ENCODE measurements at regions not wholly inside any gene's neighbourhood (a gene's known extent, or its start where the extent isn't known, plus 50 kb on each side); places are given as distances from the start of the nearest gene placed in this dataset.
"Not testable (repeated sequence)": the region's sequence is repeated elsewhere in the genome, so short reads cannot be mapped to it uniquely, and the experiment has no call there.

- DNase-seq (no peak), ATAC-seq (no peak)
- H3K27ac Mint-ChIP-seq: no peak overlapping the region
- H3K9me3 ChIP-seq (ENCODE audit: control insufficient read depth, low read length, poor library complexity, severe bottlenecking): no peaks in the 10 kb centered on the region
- H3K27me3 Mint-ChIP-seq: no peaks in the 10 kb centered on the region
- no peak overlapping the region for H3K4me3 Mint-ChIP-seq
- H3K36me3 Mint-ChIP-seq (ENCODE audit: low read depth): no peaks in the 10 kb centered on the region
- H3K4me1 Mint-ChIP-seq: no peaks in the 10 kb centered on the region
Measured at GRCh38 chr3:22798461-22798860, 404.7 kb upstream of the UBE2E2 start.

DNA sequence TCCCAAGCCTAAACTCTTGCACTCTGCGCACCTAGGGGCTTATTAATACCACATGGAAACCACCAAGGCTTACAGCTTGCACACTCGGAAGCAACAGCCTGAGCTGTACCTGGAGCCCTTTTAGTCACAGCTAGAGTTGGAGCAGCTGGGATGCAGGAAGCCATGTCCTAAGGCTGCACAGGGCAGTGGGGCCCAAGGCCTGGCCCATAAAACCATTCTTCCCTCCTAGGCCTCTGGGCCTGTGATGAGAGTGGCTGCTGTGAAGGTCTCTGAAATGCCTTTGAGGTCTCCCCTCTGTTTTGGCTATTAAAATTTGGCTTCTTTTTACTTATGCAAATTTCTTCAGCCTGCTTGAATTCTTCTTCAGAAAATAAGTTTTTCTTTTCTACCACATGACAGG, 383.9 kb upstream of the UBE2E2 start:
- Mint-ChIP-seq H3K36me3 (ENCODE audit: low read depth) (no peaks in the 10 kb centered on the region), H3K27me3 (no peaks in the 10 kb centered on the region), H3K27ac (no peak overlapping the region), H3K4me3 (no peak overlapping the region), H3K4me1 (no peaks in the 10 kb centered on the region)
- DNase-seq: no peak
- H3K9me3 ChIP-seq (ENCODE audit: control insufficient read depth, low read length, poor library complexity, severe bottlenecking): no peaks in the 10 kb centered on the region
- no peak for ATAC-seq

DNA sequence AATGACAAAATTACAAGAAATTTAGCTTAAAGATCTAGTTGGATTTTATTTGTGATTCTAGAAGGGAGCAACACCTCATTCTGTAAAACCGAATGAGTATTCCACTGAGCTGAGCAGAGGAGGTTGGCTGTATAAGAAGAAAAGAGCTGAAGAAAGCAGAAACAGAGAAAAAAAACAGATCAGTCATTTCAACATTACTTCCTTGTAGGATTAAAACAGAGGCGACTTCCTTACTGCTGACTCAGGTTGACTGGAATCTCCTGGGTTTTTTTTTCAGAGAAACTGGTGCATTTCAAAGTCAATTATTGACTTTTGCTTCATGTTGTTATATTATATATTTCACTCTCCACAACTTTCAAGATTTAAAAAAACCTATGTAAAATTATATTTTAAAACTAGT, 368.1 kb upstream of the UBE2E2 start:
- no peaks in the 10 kb centered on the region for H3K27me3 Mint-ChIP-seq
- no peak overlapping the region for H3K4me3 Mint-ChIP-seq
- H3K4me1 Mint-ChIP-seq: no peaks in the 10 kb centered on the region
- H3K36me3 Mint-ChIP-seq (ENCODE audit: low read depth): no peaks in the 10 kb centered on the region
- no peaks in the 10 kb centered on the region for H3K9me3 ChIP-seq (ENCODE audit: control insufficient read depth, low read length, poor library complexity, severe bottlenecking)
- H3K27ac Mint-ChIP-seq: no peak overlapping the region
- ATAC-seq (no peak), DNase-seq (no peak)

DNA sequence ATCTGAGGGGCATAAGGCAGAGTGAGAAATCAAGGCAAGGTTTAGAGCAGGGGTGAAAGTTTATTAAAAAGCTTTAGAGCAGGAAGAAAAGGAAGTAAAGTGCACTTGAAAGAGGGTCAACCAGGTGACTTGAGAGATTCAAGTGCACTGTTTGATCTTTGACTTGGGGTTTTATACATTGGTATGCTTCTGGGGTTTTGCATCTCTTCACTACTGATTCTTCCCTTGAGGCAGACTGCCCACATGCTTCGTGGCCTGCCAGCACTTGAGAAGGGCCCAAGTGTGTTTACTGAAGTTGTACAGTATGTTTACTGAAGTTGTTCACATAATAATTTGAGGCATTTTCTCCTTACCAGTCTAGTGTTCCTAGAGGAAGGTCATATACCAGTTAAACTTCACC, 367.0 kb upstream of the UBE2E2 start:
- H3K36me3 Mint-ChIP-seq (ENCODE audit: low read depth): no peaks in the 10 kb centered on the region
- H3K27ac Mint-ChIP-seq: no peak overlapping the region
- DNase-seq (no peak), ATAC-seq (no peak)
- no peaks in the 10 kb centered on the region for H3K4me1 Mint-ChIP-seq
- no peaks in the 10 kb centered on the region for H3K9me3 ChIP-seq (ENCODE audit: control insufficient read depth, low read length, poor library complexity, severe bottlenecking)
- no peak overlapping the region for H3K4me3 Mint-ChIP-seq
- no peaks in the 10 kb centered on the region for H3K27me3 Mint-ChIP-seq

DNA sequence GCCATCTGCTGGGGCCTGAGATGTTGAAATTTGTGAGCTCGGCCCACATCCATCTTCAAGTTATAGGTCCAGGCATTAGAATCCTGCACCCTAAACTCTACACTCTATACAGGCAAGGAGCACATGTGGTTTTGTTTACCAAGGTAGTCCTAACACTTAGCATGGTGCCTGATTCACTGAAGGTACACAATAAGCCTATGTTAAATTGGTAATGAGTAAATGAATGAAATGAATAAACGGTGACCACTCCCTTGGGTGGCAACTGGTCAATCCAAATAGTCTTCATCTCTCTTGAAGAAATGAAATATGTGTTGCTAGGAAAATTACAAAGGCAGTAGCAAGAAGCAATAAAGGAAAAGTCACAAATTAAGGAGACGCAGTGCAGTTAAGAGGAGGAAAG, 359.3 kb upstream of the UBE2E2 start:
- Mint-ChIP-seq H3K27me3 (no peaks in the 10 kb centered on the region), H3K4me3 (no peak overlapping the region), H3K36me3 (ENCODE audit: low read depth) (no peaks in the 10 kb centered on the region), H3K4me1 (no peaks in the 10 kb centered on the region), H3K27ac (no peak overlapping the region)
- no peaks in the 10 kb centered on the region for H3K9me3 ChIP-seq (ENCODE audit: control insufficient read depth, low read length, poor library complexity, severe bottlenecking)
- DNase-seq (no peak), ATAC-seq (no peak)

DNA sequence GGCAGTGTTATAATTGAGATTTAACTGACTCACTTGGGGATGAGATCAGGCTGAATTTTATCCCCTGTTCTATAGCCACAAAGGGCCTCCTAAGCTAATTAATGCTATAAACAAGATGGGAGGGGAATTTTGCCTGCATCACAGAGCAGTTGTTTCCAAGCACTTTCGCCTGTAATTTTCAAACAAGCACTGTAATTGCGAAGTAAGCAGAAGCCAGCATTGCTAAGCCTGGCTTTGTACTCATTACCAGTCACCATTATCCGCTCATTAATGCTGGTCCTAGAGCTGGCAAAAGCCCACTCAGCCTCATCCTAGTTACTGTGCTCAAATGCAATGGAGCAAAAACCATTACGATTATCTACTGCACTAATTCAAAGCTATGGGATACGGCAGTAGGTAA, 356.6 kb upstream of the UBE2E2 start:
- H3K4me3 Mint-ChIP-seq: no peak overlapping the region
- no peaks in the 10 kb centered on the region for H3K36me3 Mint-ChIP-seq (ENCODE audit: low read depth)
- DNase-seq (no peak), ATAC-seq (no peak)
- H3K9me3 ChIP-seq (ENCODE audit: control insufficient read depth, low read length, poor library complexity, severe bottlenecking): no peaks in the 10 kb centered on the region
- H3K27ac Mint-ChIP-seq: no peak overlapping the region
- no peaks in the 10 kb centered on the region for H3K4me1 Mint-ChIP-seq
- H3K27me3 Mint-ChIP-seq: no peaks in the 10 kb centered on the region

GRCh38 chr3:22849583-22849982, 353.5 kb upstream of the UBE2E2 start:
- H3K27ac Mint-ChIP-seq; H3K4me1 Mint-ChIP-seq; H3K9me3 ChIP-seq (ENCODE audit: control insufficient read depth, low read length, poor library complexity, severe bottlenecking); ATAC-seq; DNase-seq; H3K27me3 Mint-ChIP-seq; H3K4me3 Mint-ChIP-seq; H3K36me3 Mint-ChIP-seq (ENCODE audit: low read depth): not testable (repeated sequence)

GRCh38 chr3:22856811-22857210, 346.3 kb upstream of the UBE2E2 start:
- DNase-seq (no peak), ATAC-seq (no peak)
- Mint-ChIP-seq H3K27ac (no peak overlapping the region), H3K4me3 (no peak overlapping the region), H3K36me3 (ENCODE audit: low read depth) (no peaks in the 10 kb centered on the region), H3K27me3 (no peaks in the 10 kb centered on the region), H3K4me1 (no peaks in the 10 kb centered on the region)
- no peaks in the 10 kb centered on the region for H3K9me3 ChIP-seq (ENCODE audit: control insufficient read depth, low read length, poor library complexity, severe bottlenecking)

GRCh38 chr3:22858486-22858885, 344.6 kb upstream of the UBE2E2 start:
- no peaks in the 10 kb centered on the region for H3K9me3 ChIP-seq (ENCODE audit: control insufficient read depth, low read length, poor library complexity, severe bottlenecking)
- no peaks in the 10 kb centered on the region for H3K4me1 Mint-ChIP-seq
- DNase-seq (no peak), ATAC-seq (no peak)
- no peak overlapping the region for H3K4me3 Mint-ChIP-seq
- H3K27ac Mint-ChIP-seq: no peak overlapping the region
- no peaks in the 10 kb centered on the region for H3K27me3 Mint-ChIP-seq
- H3K36me3 Mint-ChIP-seq (ENCODE audit: low read depth): no peaks in the 10 kb centered on the region

GRCh38 chr3:22859618-22860017, 343.5 kb upstream of the UBE2E2 start:
- Mint-ChIP-seq H3K27me3 (no peaks in the 10 kb centered on the region), H3K36me3 (ENCODE audit: low read depth) (no peaks in the 10 kb centered on the region), H3K27ac (no peak overlapping the region), H3K4me3 (no peak overlapping the region), H3K4me1 (no peaks in the 10 kb centered on the region)
- no peaks in the 10 kb centered on the region for H3K9me3 ChIP-seq (ENCODE audit: control insufficient read depth, low read length, poor library complexity, severe bottlenecking)
- ATAC-seq (no peak), DNase-seq (no peak)

GRCh38 chr3:22861426-22861825, 341.7 kb upstream of the UBE2E2 start:
- ATAC-seq (no peak), DNase-seq (no peak)
- no peaks in the 10 kb centered on the region for H3K9me3 ChIP-seq (ENCODE audit: control insufficient read depth, low read length, poor library complexity, severe bottlenecking)
- no peaks in the 10 kb centered on the region for H3K4me1 Mint-ChIP-seq
- no peak overlapping the region for H3K27ac Mint-ChIP-seq
- H3K36me3 Mint-ChIP-seq (ENCODE audit: low read depth): no peaks in the 10 kb centered on the region
- H3K4me3 Mint-ChIP-seq: no peak overlapping the region
- H3K27me3 Mint-ChIP-seq: no peaks in the 10 kb centered on the region

DNA sequence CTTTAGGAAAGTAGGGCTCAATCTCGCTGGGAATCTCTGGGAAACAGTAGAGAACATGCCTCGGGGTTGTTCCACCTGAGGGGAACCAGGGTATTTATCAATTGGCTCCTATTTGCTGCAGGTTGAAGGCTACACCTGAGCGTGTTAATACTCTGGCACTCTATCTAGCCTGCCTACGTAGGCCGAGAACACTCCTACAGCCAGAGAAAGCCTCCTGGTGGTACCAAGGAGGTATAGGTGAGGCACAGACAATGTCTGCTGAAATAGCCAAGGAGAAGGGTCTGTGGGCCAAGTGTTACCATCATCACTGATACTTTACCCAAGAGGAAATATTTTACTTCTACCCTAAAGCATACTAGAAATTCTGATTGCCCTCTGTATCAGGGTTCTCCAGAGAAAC, 341.0 kb upstream of the UBE2E2 start:
- Mint-ChIP-seq H3K27ac (no peak overlapping the region), H3K4me1 (no peaks in the 10 kb centered on the region), H3K4me3 (no peak overlapping the region), H3K36me3 (ENCODE audit: low read depth) (no peaks in the 10 kb centered on the region), H3K27me3 (no peaks in the 10 kb centered on the region)
- no peaks in the 10 kb centered on the region for H3K9me3 ChIP-seq (ENCODE audit: control insufficient read depth, low read length, poor library complexity, severe bottlenecking)
- ATAC-seq: no peak
- DNase-seq: no peak

DNA sequence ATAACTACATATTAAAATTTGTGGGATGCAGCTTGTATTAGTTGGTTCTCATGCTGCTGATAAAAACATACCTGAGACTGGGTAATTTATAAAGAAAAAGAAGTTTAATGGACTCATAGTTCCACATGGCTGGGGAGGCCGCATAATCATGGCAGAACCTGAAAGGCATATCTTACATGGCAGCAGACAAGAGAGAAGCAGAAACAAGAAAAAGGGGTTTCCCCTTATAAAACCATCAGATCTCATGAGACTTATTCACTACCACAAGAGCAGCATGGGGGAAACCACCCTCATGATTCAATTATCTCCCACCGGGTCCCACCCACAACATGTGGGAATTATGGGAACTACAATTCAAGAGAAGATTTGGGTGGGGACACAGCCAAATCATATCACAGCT, 320.3 kb upstream of the UBE2E2 start:
- ATAC-seq, H3K27me3 Mint-ChIP-seq: not testable (repeated sequence)

GRCh38 chr3:22885039-22885438, 318.1 kb upstream of the UBE2E2 start:
- Mint-ChIP-seq H3K36me3 (ENCODE audit: low read depth) (no peaks in the 10 kb centered on the region), H3K27me3 (no peaks in the 10 kb centered on the region), H3K4me1 (no peaks in the 10 kb centered on the region), H3K4me3 (no peak overlapping the region), H3K27ac (no peak overlapping the region)
- DNase-seq (no peak), ATAC-seq (no peak)
- H3K9me3 ChIP-seq (ENCODE audit: control insufficient read depth, low read length, poor library complexity, severe bottlenecking): no peaks in the 10 kb centered on the region

More for the DNA sequence above, 320.3 kb upstream of the UBE2E2 start:
- H3K27ac Mint-ChIP-seq; H3K4me3 Mint-ChIP-seq; H3K9me3 ChIP-seq (ENCODE audit: control insufficient read depth, low read length, poor library complexity, severe bottlenecking); H3K36me3 Mint-ChIP-seq (ENCODE audit: low read depth); DNase-seq; H3K4me1 Mint-ChIP-seq: not testable (repeated sequence)

All from T-helper 17 cell (primary cell).